Amygdala (tissue), 56 donors: ENCODE measurements at regions not wholly inside any gene's neighbourhood (a gene's known extent, or its start where the extent isn't known, plus 50 kb on each side); places are given as distances from the start of the nearest gene placed in this dataset.
"Not testable (repeated sequence)": the region's sequence is repeated elsewhere in the genome, so short reads cannot be mapped to it uniquely, and the experiment has no call there.

Experiments
- DNase-seq, 56 donors: peaks; one replicate each; lab custom pipeline; 2025; lab: John Stamatoyannopoulos, UW

GRCh38 chr4:72945719-72946336, 123.7 kb downstream of the COX18 start:
- DNase-seq, result no peak

- DNase-seq, result no peak
Observed at GRCh38 chr4:72942565-72942964, 127.0 kb downstream of the COX18 start.

GRCh38 chr4:72938516-72938915, 131.0 kb downstream of the COX18 start:
- no peak for DNase-seq

- DNase-seq, result no peak
Observed at GRCh38 chr4:72935462-72935861, 134.1 kb downstream of the COX18 start.

GRCh38 chr4:72933029-72933428, 136.5 kb downstream of the COX18 start:
- DNase-seq, result no peak

GRCh38 chr4:72931346-72931745, 138.2 kb downstream of the COX18 start:
- DNase-seq, result no peak

GRCh38 chr4:72929596-72930274, 139.8 kb downstream of the COX18 start:
- DNase-seq, result not testable (repeated sequence)

- DNase-seq, result no peak
Observed at GRCh38 chr4:72924814-72925213, 144.7 kb downstream of the COX18 start.

- no peak for DNase-seq
Observed at GRCh38 chr4:72919937-72920336, 149.6 kb downstream of the COX18 start.

GRCh38 chr4:72919464-72919863, 150.1 kb downstream of the COX18 start:
- no peak for DNase-seq

- DNase-seq, result no peak
Observed at GRCh38 chr4:72918362-72918761, 151.2 kb downstream of the COX18 start.

GRCh38 chr4:72911316-72911715, 158.2 kb downstream of the COX18 start:
- DNase-seq, result no peak

- DNase-seq, result no peak
Observed at GRCh38 chr4:72909461-72909860, 160.1 kb downstream of the COX18 start.

- no peak for DNase-seq
Observed at GRCh38 chr4:72902354-72902753, 167.2 kb downstream of the COX18 start.

- DNase-seq, result no peak
Observed at GRCh38 chr4:72901553-72901952, 168.0 kb downstream of the COX18 start.

GRCh38 chr4:72900952-72901351, 168.6 kb downstream of the COX18 start:
- DNase-seq, result no peak

GRCh38 chr4:72899621-72900020, 169.9 kb downstream of the COX18 start:
- DNase-seq, result no peak

GRCh38 chr4:72899214-72899613, 170.3 kb downstream of the COX18 start:
- no peak for DNase-seq

GRCh38 chr4:72896515-72896914, 173.0 kb downstream of the COX18 start:
- DNase-seq, result no peak

- no peak for DNase-seq
Observed at GRCh38 chr4:72895408-72895807, 174.1 kb downstream of the COX18 start.

GRCh38 chr4:72893354-72894066, 176.0 kb downstream of the COX18 start:
- no peak for DNase-seq

GRCh38 chr4:72888331-72888730, 181.2 kb downstream of the COX18 start:
- no peak for DNase-seq
